ENCODE measurements at regions not wholly inside any gene's neighbourhood (a gene's known extent, or its start where the extent isn't known, plus 50 kb on each side); places are given as distances from the start of the nearest gene placed in this dataset.
"Not testable (repeated sequence)": the region's sequence is repeated elsewhere in the genome, so short reads cannot be mapped to it uniquely, and the experiment has no call there.

- TF ChIP-seq CTCF (IDR thresholded peaks at IDR 0.05; ENCODE audit: unreplicated experiment), result no peak
- no peak for DNase-seq (ENCODE audit: low spot score)
- no peaks in the 10 kb centered on the region for H3K36me3 Mint-ChIP-seq (ENCODE audit: low read depth, unreplicated experiment)
- peaks cover 20% of the 10 kb centered on the region for H3K4me1 Mint-ChIP-seq (ENCODE audit: unreplicated experiment)
- H3K27ac Mint-ChIP-seq (ENCODE audit: unreplicated experiment), result no peak overlapping the region
- H3K9me3 Mint-ChIP-seq (ENCODE audit: unreplicated experiment), result no peaks in the 10 kb centered on the region
- H3K4me3 Mint-ChIP-seq (ENCODE audit: unreplicated experiment), result no peak overlapping the region
- H3K27me3 Mint-ChIP-seq (ENCODE audit: unreplicated experiment), result peaks cover 4% of the 10 kb centered on the region
Observed at GRCh38 chr6:167211881-167212712, 54.3 kb upstream of the GPR31 start.

- TF ChIP-seq CTCF (IDR thresholded peaks at IDR 0.05; ENCODE audit: unreplicated experiment), result no peak
- Mint-ChIP-seq H3K27me3 (ENCODE audit: unreplicated experiment) (peaks cover 4% of the 10 kb centered on the region), H3K36me3 (ENCODE audit: low read depth, unreplicated experiment) (no peaks in the 10 kb centered on the region), H3K4me3 (ENCODE audit: unreplicated experiment) (no peak overlapping the region), H3K27ac (ENCODE audit: unreplicated experiment) (no peak overlapping the region), H3K9me3 (ENCODE audit: unreplicated experiment) (no peaks in the 10 kb centered on the region), H3K4me1 (ENCODE audit: unreplicated experiment) (peaks cover 17% of the 10 kb centered on the region)
- no peak for DNase-seq (ENCODE audit: low spot score)
Observed at GRCh38 chr6:167212713-167213005, 54.9 kb upstream of the GPR31 start.

GRCh38 chr6:167214206-167214605, 56.4 kb upstream of the GPR31 start:
- DNase-seq (ENCODE audit: low spot score), result no peak
- Mint-ChIP-seq H3K27me3 (ENCODE audit: unreplicated experiment) (peaks cover 4% of the 10 kb centered on the region), H3K36me3 (ENCODE audit: low read depth, unreplicated experiment) (no peaks in the 10 kb centered on the region), H3K4me1 (ENCODE audit: unreplicated experiment) (peaks cover 16% of the 10 kb centered on the region), H3K4me3 (ENCODE audit: unreplicated experiment) (no peak overlapping the region), H3K27ac (ENCODE audit: unreplicated experiment) (no peak overlapping the region), H3K9me3 (ENCODE audit: unreplicated experiment) (no peaks in the 10 kb centered on the region)
- TF ChIP-seq CTCF (IDR thresholded peaks at IDR 0.05; ENCODE audit: unreplicated experiment), result no peak

GRCh38 chr6:167215429-167216250, 57.9 kb upstream of the GPR31 start:
- not testable (repeated sequence) for H3K4me3 Mint-ChIP-seq (ENCODE audit: unreplicated experiment); DNase-seq (ENCODE audit: low spot score); H3K27me3 Mint-ChIP-seq (ENCODE audit: unreplicated experiment); H3K9me3 Mint-ChIP-seq (ENCODE audit: unreplicated experiment); H3K27ac Mint-ChIP-seq (ENCODE audit: unreplicated experiment); H3K36me3 Mint-ChIP-seq (ENCODE audit: low read depth, unreplicated experiment); H3K4me1 Mint-ChIP-seq (ENCODE audit: unreplicated experiment)

GRCh38 chr6:167216390-167217050, 58.7 kb upstream of the GPR31 start:
- H3K9me3 Mint-ChIP-seq (ENCODE audit: unreplicated experiment); H3K27ac Mint-ChIP-seq (ENCODE audit: unreplicated experiment); H3K27me3 Mint-ChIP-seq (ENCODE audit: unreplicated experiment); DNase-seq (ENCODE audit: low spot score); H3K4me3 Mint-ChIP-seq (ENCODE audit: unreplicated experiment); H3K36me3 Mint-ChIP-seq (ENCODE audit: low read depth, unreplicated experiment); H3K4me1 Mint-ChIP-seq (ENCODE audit: unreplicated experiment): not testable (repeated sequence)

- not testable (repeated sequence) for DNase-seq (ENCODE audit: low spot score); H3K36me3 Mint-ChIP-seq (ENCODE audit: low read depth, unreplicated experiment); H3K27ac Mint-ChIP-seq (ENCODE audit: unreplicated experiment); H3K4me1 Mint-ChIP-seq (ENCODE audit: unreplicated experiment); H3K27me3 Mint-ChIP-seq (ENCODE audit: unreplicated experiment); H3K9me3 Mint-ChIP-seq (ENCODE audit: unreplicated experiment); H3K4me3 Mint-ChIP-seq (ENCODE audit: unreplicated experiment)
Observed at GRCh38 chr6:167217073-167217472, 59.3 kb upstream of the GPR31 start.

- H3K27ac Mint-ChIP-seq (ENCODE audit: unreplicated experiment); DNase-seq (ENCODE audit: low spot score); H3K4me1 Mint-ChIP-seq (ENCODE audit: unreplicated experiment); H3K36me3 Mint-ChIP-seq (ENCODE audit: low read depth, unreplicated experiment); H3K9me3 Mint-ChIP-seq (ENCODE audit: unreplicated experiment); H3K27me3 Mint-ChIP-seq (ENCODE audit: unreplicated experiment); H3K4me3 Mint-ChIP-seq (ENCODE audit: unreplicated experiment): not testable (repeated sequence)
Observed at GRCh38 chr6:167217951-167218759, 60.4 kb upstream of the GPR31 start.

- H3K36me3 Mint-ChIP-seq (ENCODE audit: low read depth, unreplicated experiment); DNase-seq (ENCODE audit: low spot score); H3K27ac Mint-ChIP-seq (ENCODE audit: unreplicated experiment); H3K9me3 Mint-ChIP-seq (ENCODE audit: unreplicated experiment); H3K27me3 Mint-ChIP-seq (ENCODE audit: unreplicated experiment); H3K4me3 Mint-ChIP-seq (ENCODE audit: unreplicated experiment): not testable (repeated sequence)
- peaks cover 15% of the 10 kb centered on the region for H3K4me1 Mint-ChIP-seq (ENCODE audit: unreplicated experiment)
Observed at GRCh38 chr6:167219079-167219478, 61.3 kb upstream of the GPR31 start.

Measured in endothelial cell (in vitro differentiated cells).